ENCODE measurements at regions not wholly inside any gene's neighbourhood (a gene's known extent, or its start where the extent isn't known, plus 50 kb on each side); places are given as distances from the start of the nearest gene placed in this dataset.

- DNase-seq (ENCODE audit: low spot score in 2 of 2), result no peak
- Histone ChIP-seq H3K36me3 (no peaks in the 10 kb centered on the region), H3K4me1 (no peaks in the 10 kb centered on the region), H3K27me3 (no peaks in the 10 kb centered on the region), H3K4me3 (no peak overlapping the region), H3K9me3 (no peaks in the 10 kb centered on the region), H3K27ac (no peak overlapping the region)
- intact Hi-C loops (cut with DNase I; ENCODE audit: low total_unique reads), result no loop called here
- no peak for TF ChIP-seq POLR2A (IDR thresholded peaks at IDR 0.05)
- TF ChIP-seq, protein P1, sequence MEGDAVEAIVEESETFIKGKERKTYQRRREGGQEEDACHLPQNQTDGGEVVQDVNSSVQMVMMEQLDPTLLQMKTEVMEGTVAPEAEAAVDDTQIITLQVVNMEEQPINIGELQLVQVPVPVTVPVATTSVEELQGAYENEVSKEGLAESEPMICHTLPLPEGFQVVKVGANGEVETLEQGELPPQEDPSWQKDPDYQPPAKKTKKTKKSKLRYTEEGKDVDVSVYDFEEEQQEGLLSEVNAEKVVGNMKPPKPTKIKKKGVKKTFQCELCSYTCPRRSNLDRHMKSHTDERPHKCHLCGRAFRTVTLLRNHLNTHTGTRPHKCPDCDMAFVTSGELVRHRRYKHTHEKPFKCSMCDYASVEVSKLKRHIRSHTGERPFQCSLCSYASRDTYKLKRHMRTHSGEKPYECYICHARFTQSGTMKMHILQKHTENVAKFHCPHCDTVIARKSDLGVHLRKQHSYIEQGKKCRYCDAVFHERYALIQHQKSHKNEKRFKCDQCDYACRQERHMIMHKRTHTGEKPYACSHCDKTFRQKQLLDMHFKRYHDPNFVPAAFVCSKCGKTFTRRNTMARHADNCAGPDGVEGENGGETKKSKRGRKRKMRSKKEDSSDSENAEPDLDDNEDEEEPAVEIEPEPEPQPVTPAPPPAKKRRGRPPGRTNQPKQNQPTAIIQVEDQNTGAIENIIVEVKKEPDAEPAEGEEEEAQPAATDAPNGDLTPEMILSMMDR (IDR thresholded peaks at IDR 0.05), result no peak
- no peak for TF ChIP-seq POLR2AphosphoS5 (IDR thresholded peaks at IDR 0.05)
These were observed 184.1 kb upstream of the PPARGC1A start for GRCh38 chr4:24073948-24074347.

GRCh38 chr4:24071612-24072372, 181.9 kb upstream of the PPARGC1A start:
- intact Hi-C loops (cut with DNase I; ENCODE audit: low total_unique reads), result no loop called here
- Histone ChIP-seq H3K4me3 (no peak overlapping the region), H3K9me3 (no peaks in the 10 kb centered on the region), H3K36me3 (no peaks in the 10 kb centered on the region), H3K27me3 (no peaks in the 10 kb centered on the region), H3K27ac (no peak overlapping the region), H3K4me1 (no peaks in the 10 kb centered on the region)
- no peak for DNase-seq (ENCODE audit: low spot score in 2 of 2)
- TF ChIP-seq POLR2AphosphoS5 (IDR thresholded peaks at IDR 0.05), result no peak
- no peak for TF ChIP-seq POLR2A (IDR thresholded peaks at IDR 0.05)
- TF ChIP-seq, protein P1 (IDR thresholded peaks at IDR 0.05), result no peak

- H3K36me3 ChIP-seq, result no peaks in the 10 kb centered on the region
- no peaks in the 10 kb centered on the region for H3K4me1 ChIP-seq
- H3K27ac ChIP-seq, result no peak overlapping the region
- H3K4me3 ChIP-seq, result no peak overlapping the region
- H3K27me3 ChIP-seq, result no peaks in the 10 kb centered on the region
- TF ChIP-seq POLR2AphosphoS5 (IDR thresholded peaks at IDR 0.05) (no peak), POLR2A (IDR thresholded peaks at IDR 0.05) (no peak)
- TF ChIP-seq, protein P1 (IDR thresholded peaks at IDR 0.05), result no peak
- no peak for DNase-seq (ENCODE audit: low spot score in 2 of 2)
- no peaks in the 10 kb centered on the region for H3K9me3 ChIP-seq
- intact Hi-C loops (cut with DNase I; ENCODE audit: low total_unique reads), result no loop called here
These were observed 180.3 kb upstream of the PPARGC1A start for GRCh38 chr4:24070117-24070516.

DNA sequence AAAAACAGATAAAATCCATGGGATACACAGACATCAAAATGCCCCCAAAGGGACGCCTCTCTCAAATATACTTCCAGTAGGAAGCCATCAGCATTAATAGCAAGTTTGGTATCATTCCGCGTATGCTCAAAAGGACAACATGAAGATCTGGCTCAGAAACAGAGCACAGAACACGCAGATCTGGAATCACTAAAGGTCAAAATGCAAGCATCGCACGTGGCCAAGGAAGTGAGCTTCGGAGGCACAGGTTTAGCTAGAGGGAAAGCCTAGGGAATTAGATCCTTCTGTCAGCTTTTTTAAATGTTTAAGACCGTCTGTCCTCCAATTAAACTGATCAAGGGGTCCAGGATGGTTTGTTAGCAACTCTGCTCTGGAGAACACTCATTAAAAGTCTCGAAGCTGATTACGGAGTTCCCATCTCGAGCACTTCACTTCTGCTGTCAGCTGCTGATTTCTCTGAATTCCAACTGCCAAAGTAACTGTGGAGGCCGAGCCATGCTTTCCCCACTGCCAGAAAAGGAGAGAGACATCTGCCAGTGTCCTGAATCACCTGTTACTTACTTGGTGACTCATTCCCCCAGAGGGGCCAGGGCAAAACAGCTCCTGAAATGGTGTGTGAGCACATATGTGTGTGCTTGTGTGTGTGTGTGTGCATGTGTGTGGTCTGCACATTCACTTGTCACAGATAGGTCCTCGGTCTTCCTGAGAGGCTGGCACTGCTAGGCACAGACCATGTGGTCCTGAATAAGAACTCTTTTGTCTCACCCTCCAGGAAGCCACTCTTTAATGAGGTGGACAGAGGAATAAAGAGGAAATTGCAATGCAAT, 177.7 kb upstream of the PPARGC1A start:
- no peak for TF ChIP-seq POLR2A (IDR thresholded peaks at IDR 0.05)
- no peak for TF ChIP-seq POLR2AphosphoS5 (IDR thresholded peaks at IDR 0.05)
- TF ChIP-seq, protein P1 (IDR thresholded peaks at IDR 0.05), result no peak
- H3K27me3 ChIP-seq, result no peaks in the 10 kb centered on the region
- intact Hi-C loops (cut with DNase I; ENCODE audit: low total_unique reads), result no loop called here
- no peak overlapping the region for H3K27ac ChIP-seq
- H3K4me3 ChIP-seq, result no peak overlapping the region
- no peaks in the 10 kb centered on the region for H3K9me3 ChIP-seq
- no peaks in the 10 kb centered on the region for H3K36me3 ChIP-seq
- no peaks in the 10 kb centered on the region for H3K4me1 ChIP-seq
- peak in 1 of 2 donors; percentile 33 for DNase-seq (ENCODE audit: low spot score in 2 of 2)

- Histone ChIP-seq H3K27me3 (no peaks in the 10 kb centered on the region), H3K4me1 (no peaks in the 10 kb centered on the region), H3K36me3 (no peaks in the 10 kb centered on the region), H3K27ac (no peak overlapping the region), H3K9me3 (no peaks in the 10 kb centered on the region), H3K4me3 (no peak overlapping the region)
- no peak for TF ChIP-seq POLR2A (IDR thresholded peaks at IDR 0.05)
- TF ChIP-seq, protein P1 (IDR thresholded peaks at IDR 0.05), result no peak
- TF ChIP-seq POLR2AphosphoS5 (IDR thresholded peaks at IDR 0.05), result no peak
- no peak for DNase-seq (ENCODE audit: low spot score in 2 of 2)
- intact Hi-C loops (cut with DNase I; ENCODE audit: low total_unique reads), result no loop called here
These were observed 176.1 kb upstream of the PPARGC1A start for GRCh38 chr4:24065974-24066373.
